IMR-90 (cell line): ENCODE measurements at regions not wholly inside any gene's neighbourhood (a gene's known extent, or its start where the extent isn't known, plus 50 kb on each side); places are given as distances from the start of the nearest gene placed in this dataset.

Source experiments
- ATAC-seq: fragments of 200-7000 bp; cut with Tn5 transposase; 2 replicates; pipeline ENCODE4 v1.9.1; 2020; ENCODE audit warnings: low read depth, mild to moderate bottlenecking, moderate library complexity
- BruUV-seq: library from RNA; stranded (reverse); fragments of 400-500 nt; replicated peaks from 2 replicates; lab custom pipeline; 2021; lab: Mats Ljungman, UMichigan
- CTCF ChIA-PET: fragments of 300-600 bp; formaldehyde crosslinking; extraction: SDS; loops from one replicate; lab custom pipeline; 2021; ENCODE audit warnings: antibody characterized with exemption; lab: Yijun Ruan, JAX
- POLR2A ChIA-PET: fragments of 300-600 bp; sonication (Branson Sonifier 250); formaldehyde crosslinking; loops from one replicate; lab custom pipeline; 2022; ENCODE audit warnings: antibody characterized with exemption; ENCODE audit not compliant: unreplicated experiment; lab: Charles Lee
- DNase-seq: peaks from one replicate; pipeline ENCODE4 v3.0.0; 2013
- H2AFZ ChIP-seq: replicated peaks from 2 replicates; pipeline ENCODE3; 2013; ENCODE audit warnings: low read length, mild to moderate bottlenecking; ENCODE audit not compliant: poor library complexity
- H2AK5ac ChIP-seq: 2 replicates; pipeline ENCODE4 v1.6.1; 2013; ENCODE audit warnings: low read depth, low read length, inconsistent platforms
- H2AK9ac ChIP-seq: replicated peaks from 2 replicates; pipeline ENCODE3; 2013; ENCODE audit warnings: mild to moderate bottlenecking, low read depth, low read length, moderate library complexity; ENCODE audit not compliant: poor library complexity
- H2BK120ac ChIP-seq: 2 replicates; pipeline ENCODE4 v1.6.1; 2013; ENCODE audit warnings: low read depth, low read length, inconsistent platforms
- H2BK15ac ChIP-seq: 3 replicates; pipeline ENCODE4 v1.6.1; 2013; ENCODE audit warnings: low read depth, low read length, inconsistent platforms
- H2BK20ac ChIP-seq: 2 replicates; pipeline ENCODE4 v1.6.1; 2013; ENCODE audit warnings: low read depth, mild to moderate bottlenecking, inconsistent platforms, low read length, moderate library complexity
- H2BK5ac ChIP-seq: 2 replicates; pipeline ENCODE4 v1.6.1; 2013; ENCODE audit warnings: mild to moderate bottlenecking, low read depth, low read length, inconsistent platforms; ENCODE audit not compliant: poor library complexity, severe bottlenecking
- H3K14ac ChIP-seq: replicated peaks from 2 replicates; pipeline ENCODE4 v1.6.1; 2013; ENCODE audit warnings: low read depth, low read length, inconsistent platforms
- H3K18ac ChIP-seq: 2 replicates; pipeline ENCODE4 v1.6.1; 2013; ENCODE audit warnings: low read depth, low read length, control low read depth
- H3K23ac ChIP-seq: 2 replicates; pipeline ENCODE4 v1.6.1; 2013; ENCODE audit warnings: low read depth, low read length, inconsistent platforms
- H3K27ac ChIP-seq: 2 replicates; pipeline ENCODE4 v1.5.1; 2013; ENCODE audit warnings: mild to moderate bottlenecking, control low read depth, low read length; ENCODE audit not compliant: insufficient read depth
- H3K27me3 ChIP-seq: 2 replicates; pipeline ENCODE4 v1.6.1; 2013; ENCODE audit warnings: low read length; ENCODE audit not compliant: control insufficient read depth, insufficient read depth
- H3K36me3 ChIP-seq: 2 replicates; pipeline ENCODE4 v1.6.1; 2013; ENCODE audit warnings: low read length, mixed read lengths; ENCODE audit not compliant: control insufficient read depth, insufficient read depth
- H3K4ac ChIP-seq: 2 replicates; pipeline ENCODE4 v1.6.1; 2013; ENCODE audit warnings: low read depth, low read length, inconsistent platforms
- H3K4me1 ChIP-seq: 2 replicates; pipeline ENCODE4 v1.6.1; 2013; ENCODE audit warnings: low read length, mixed read lengths; ENCODE audit not compliant: control insufficient read depth, insufficient read depth
- H3K4me2 ChIP-seq: 2 replicates; pipeline ENCODE4 v1.6.1; 2013; ENCODE audit warnings: low read depth, mild to moderate bottlenecking, control low read depth, low read length, moderate library complexity
- H3K4me3 ChIP-seq: 2 replicates; pipeline ENCODE4 v1.5.1; 2013; ENCODE audit warnings: low read depth, mild to moderate bottlenecking, control low read depth, low read length, moderate library complexity; ENCODE audit not compliant: insufficient read depth
- H3K56ac ChIP-seq: 2 replicates; pipeline ENCODE4 v1.6.1; 2013; ENCODE audit warnings: low read length, inconsistent platforms; ENCODE audit not compliant: insufficient read depth; ENCODE audit errors: extremely low read depth
- H3K79me1 ChIP-seq, 2 experiments: 2 replicates each; pipeline ENCODE4 v1.6.1; 2013; ENCODE audit warnings: low read length in 2 of 2, inconsistent platforms in 1 of 2, low read depth in 1 of 2
- H3K9ac ChIP-seq: 2 replicates; pipeline ENCODE4 v1.6.1; 2013; ENCODE audit warnings: low read depth, low read length, control low read depth
- H3K9me1 ChIP-seq: 2 replicates; pipeline ENCODE4 v1.6.1; 2013; ENCODE audit warnings: low read length, inconsistent platforms; ENCODE audit not compliant: insufficient read depth
- H3K9me3 ChIP-seq: 2 replicates; pipeline ENCODE4 v1.6.1; 2013; ENCODE audit warnings: low read length; ENCODE audit not compliant: control insufficient read depth, insufficient read depth
- H4K20me1 ChIP-seq: 2 replicates; pipeline ENCODE4 v1.6.1; 2013; ENCODE audit warnings: low read length, inconsistent platforms; ENCODE audit not compliant: insufficient read depth
- H4K5ac ChIP-seq: 2 replicates; pipeline ENCODE4 v1.6.1; 2013; ENCODE audit warnings: mild to moderate bottlenecking, low read depth, low read length, control low read depth
- H4K8ac ChIP-seq, 2 experiments: 2 replicates each; pipeline ENCODE4 v1.6.1; 2013; ENCODE audit warnings: low read depth in 2 of 2, low read length in 2 of 2, control low read depth in 1 of 2, inconsistent platforms in 1 of 2
- H4K91ac ChIP-seq: 2 replicates; pipeline ENCODE4 v1.6.1; 2013; ENCODE audit warnings: low read depth, low read length, inconsistent platforms; ENCODE audit not compliant: insufficient read depth
- BHLHE40 ChIP-seq: fragments of 150-350 bp; IDR thresholded peaks from 2 replicates; pipeline ENCODE4 v1.6.1; 2016; ENCODE audit warnings: mild to moderate bottlenecking, low read depth, low read length
- CEBPB ChIP-seq: IDR thresholded peaks from 2 replicates; pipeline ENCODE4 v1.6.1; 2012; ENCODE audit warnings: low read depth, low read length, improper control_type of control experiment
- CHD1 ChIP-seq: IDR thresholded peaks from 2 replicates; pipeline ENCODE4 v1.6.1; 2012; ENCODE audit warnings: low read depth, low read length, improper control_type of control experiment
- CTCF ChIP-seq: conservative IDR thresholded peaks from 2 replicates; pipeline ENCODE4 v1.5.1; 2012; ENCODE audit warnings: mild to moderate bottlenecking, low read depth, low read length, improper control_type of control experiment
- ELK1 ChIP-seq: fragments of 150-350 bp; IDR thresholded peaks from 2 replicates; pipeline ENCODE4 v1.6.1; 2016; ENCODE audit warnings: low read depth, mild to moderate bottlenecking, low read length, moderate library complexity, borderline replicate concordance
- FOS ChIP-seq: fragments of 150-350 bp; IDR thresholded peaks from 2 replicates; pipeline ENCODE4 v1.6.1; 2016; ENCODE audit warnings: low read depth, low read length
- MAFK ChIP-seq: IDR thresholded peaks from 2 replicates; pipeline ENCODE4 v1.6.1; 2012; ENCODE audit warnings: low read depth, low read length, improper control_type of control experiment
- MAZ ChIP-seq: IDR thresholded peaks from 2 replicates; pipeline ENCODE4 v1.6.1; 2012; ENCODE audit warnings: low read depth, mild to moderate bottlenecking, low read length, improper control_type of control experiment, moderate library complexity, borderline replicate concordance
- MXI1 ChIP-seq: IDR thresholded peaks from 2 replicates; pipeline ENCODE4 v1.6.1; 2012; ENCODE audit warnings: low read depth, mild to moderate bottlenecking, low read length, moderate library complexity, borderline replicate concordance
- NFE2L2 ChIP-seq: fragments of 150-350 bp; IDR thresholded peaks from 2 replicates; pipeline ENCODE4 v1.6.1; 2016; ENCODE audit warnings: low read depth, mild to moderate bottlenecking, low read length
- POLR2A ChIP-seq: IDR thresholded peaks from 2 replicates; pipeline ENCODE4 v1.6.1; 2012; ENCODE audit warnings: mild to moderate bottlenecking, low read depth, low read length
- RAD21 ChIP-seq: IDR thresholded peaks from 2 replicates; pipeline ENCODE4 v1.6.1; 2012; ENCODE audit warnings: low read length, improper control_type of control experiment
- RCOR1 ChIP-seq: IDR thresholded peaks from 2 replicates; pipeline ENCODE4 v1.6.1; 2012; ENCODE audit warnings: mild to moderate bottlenecking, low read length, improper control_type of control experiment; ENCODE audit not compliant: insufficient replicate concordance
- RFX5 ChIP-seq: IDR thresholded peaks from 2 replicates; pipeline ENCODE4 v1.8.0; 2012; ENCODE audit warnings: low read depth, mild to moderate bottlenecking, low read length, moderate library complexity
- SMC3 ChIP-seq: fragments of 150-350 bp; IDR thresholded peaks from 2 replicates; pipeline ENCODE4 v1.6.1; 2016; ENCODE audit warnings: low read depth, mild to moderate bottlenecking, antibody characterized with exemption, low read length, moderate library complexity
- USF2 ChIP-seq: fragments of 150-350 bp; IDR thresholded peaks from 2 replicates; pipeline ENCODE4 v1.6.1; 2017; ENCODE audit warnings: mild to moderate bottlenecking, antibody characterized with exemption, low read length, low read depth
- WGBS, 2 experiments: methylation state at CpG; one replicate each; pipeline versions ENCODE4 v1.1.5 to v1.1.7; 2013; ENCODE audit warnings: missing lambda C conversion rate in 2 of 2; ENCODE audit not compliant: insufficient read length in 1 of 2; ENCODE audit errors: extremely low coverage in 2 of 2; 5-methylcytosine and 5-hydroxymethylcytosine counted together
- dilution Hi-C: fragments of 300-500 bp; cut with HindIII; formaldehyde crosslinking; loops from one replicate; pipeline ENCODE4 v1.14.3; 2018; ENCODE audit warnings: low sequenced_read_pairs; ENCODE audit not compliant: unreplicated experiment
- in situ Hi-C: fragments of 300-500 bp; cut with MboI; formaldehyde crosslinking; loops from 3 replicates; pipeline ENCODE4 v1.14.3; 2019; ENCODE audit warnings: low sequenced_read_pairs, inconsistent platforms, mixed read lengths
- intact Hi-C: fragments of 100-400 bp; cut with micrococcal nuclease; formaldehyde crosslinking; loops from 2 replicates; pipeline ENCODE4 v1.10.0; 2022

GRCh38 chrX:20954014-20954413 is 420.2 kb upstream of the CNKSR2 start:
- no peaks in the 10 kb centered on the region for H3K4me1 ChIP-seq
- H2AFZ ChIP-seq = no peak overlapping the region
- no peak overlapping the region for H4K91ac ChIP-seq
- intact Hi-C loops (no loop called here), in situ Hi-C loops (no loop called here), dilution Hi-C loops (no loop called here)
- H4K8ac ChIP-seq = no peak overlapping the region
- ChIA-PET CTCF (no interaction called here), POLR2A (no interaction called here)
- H3K27me3 ChIP-seq = no peaks in the 10 kb centered on the region
- no peak overlapping the region for H2AK5ac ChIP-seq
- WGBS, 2 experiments = no CpG with 5 or more reads among the region's 3 CpGs
- H3K79me1 ChIP-seq = no peaks in the 10 kb centered on the region
- H3K27ac ChIP-seq = no peak overlapping the region
- no peak overlapping the region for H3K4ac ChIP-seq
- H3K4me2 ChIP-seq = no peak overlapping the region
- H3K14ac ChIP-seq = no peak overlapping the region
- no peak overlapping the region for H2BK20ac ChIP-seq
- no TSS peak for BruUV-seq
- H2BK5ac ChIP-seq = no peak overlapping the region
- no peaks in the 10 kb centered on the region for H3K9me1 ChIP-seq
- H4K5ac ChIP-seq = no peak overlapping the region
- H3K18ac ChIP-seq = no peak overlapping the region
- H4K20me1 ChIP-seq = no peaks in the 10 kb centered on the region
- H3K4me3 ChIP-seq = no peak overlapping the region
- H2AK9ac ChIP-seq = no peak overlapping the region
- no peak overlapping the region for H3K9ac ChIP-seq
- TF ChIP-seq MAFK = no peak
- TF ChIP-seq CTCF = no peak
- no peak for TF ChIP-seq RFX5
- no peak for TF ChIP-seq CHD1
- TF ChIP-seq POLR2A = no peak
- no peak for TF ChIP-seq BHLHE40
- TF ChIP-seq RCOR1 = no peak
- no peak for TF ChIP-seq SMC3
- TF ChIP-seq MXI1 = no peak
- TF ChIP-seq RAD21 = no peak
- no peak for TF ChIP-seq FOS
- no peak for TF ChIP-seq CEBPB
- TF ChIP-seq MAZ = no peak
- no peak for TF ChIP-seq NFE2L2
- TF ChIP-seq USF2 = no peak
- no peak for TF ChIP-seq ELK1
- no peak overlapping the region for H2BK15ac ChIP-seq
- H2BK120ac ChIP-seq = no peak overlapping the region
- H3K9me3 ChIP-seq = peaks cover 2% of the 10 kb centered on the region
- no peak for ATAC-seq
- no peaks in the 10 kb centered on the region for H3K36me3 ChIP-seq
- H3K23ac ChIP-seq = no peak overlapping the region
- no peak overlapping the region for H3K56ac ChIP-seq
- no peak for DNase-seq
